Lower lobe of right lung (tissue), 2 donors: ENCODE measurements at regions not wholly inside any gene's neighbourhood (a gene's known extent, or its start where the extent isn't known, plus 50 kb on each side); places are given as distances from the start of the nearest gene placed in this dataset.

Source experiments
- ATAC-seq, 2 donors: fragments of 200-7000 bp; cut with Tn5 transposase; one replicate each; pipeline ENCODE4 v1.9.1; 2020 to 2022; ENCODE audit warnings: mild to moderate bottlenecking in 2 of 2, moderate library complexity in 2 of 2
- DNase-seq: peaks from one replicate; pipeline ENCODE4 v3.0.0-alpha.2; 2020
- H3K27ac ChIP-seq: fragments of 200-600 bp; one replicate; pipeline ENCODE4 v1.8.0; 2022
- H3K27me3 ChIP-seq: fragments of 200-600 bp; one replicate; pipeline ENCODE4 v1.8.0; 2022; ENCODE audit warnings: low read depth
- H3K36me3 ChIP-seq: fragments of 200-600 bp; one replicate; pipeline ENCODE4 v1.8.0; 2022; ENCODE audit warnings: mild to moderate bottlenecking
- H3K4me1 ChIP-seq: fragments of 200-600 bp; one replicate; pipeline ENCODE4 v1.8.0; 2022
- H3K4me3 ChIP-seq: fragments of 200-600 bp; one replicate; pipeline ENCODE4 v1.8.0; 2022; ENCODE audit warnings: mild to moderate bottlenecking
- H3K9me3 ChIP-seq: fragments of 200-600 bp; one replicate; pipeline ENCODE4 v1.8.0; 2022
- intact Hi-C: fragments of 100-400 bp; cut with DNase I; formaldehyde crosslinking; loops from one replicate; pipeline ENCODE4 v1.11.0; 2022
- TF ChIP-seq, protein P1 (sequence below): fragments of 200-600 bp; IDR thresholded peaks from one replicate; pipeline ENCODE4 v1.8.0; 2022; ENCODE audit warnings: antibody characterized with exemption, mild to moderate bottlenecking
- donor health status: DM: no; HTN: yes; CAD: no; lungs with severe emphysema.

DNA sequence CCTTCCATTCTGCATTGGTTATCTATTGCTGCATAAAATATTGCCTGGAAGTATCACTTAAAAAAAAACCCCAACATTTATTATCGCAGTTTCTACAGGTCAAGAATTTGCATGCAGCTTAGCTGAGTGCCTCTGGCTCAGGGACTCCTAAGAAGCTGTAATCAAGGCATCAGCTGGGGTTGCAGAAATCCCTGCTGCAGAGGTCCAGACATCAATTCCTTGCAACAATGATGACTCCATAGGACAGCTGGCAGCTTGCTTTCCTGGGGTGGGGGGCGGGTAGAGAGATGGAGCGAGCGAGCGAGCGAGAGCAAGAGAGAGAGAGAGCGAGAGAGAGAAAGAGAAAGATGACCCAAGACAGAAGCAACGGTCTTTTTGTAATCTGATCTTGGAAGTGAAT, 308.1 kb downstream of the HAPSTR1 start:
- no peak overlapping the region for H3K4me3 ChIP-seq
- ATAC-seq (no peak), DNase-seq (no peak)
- TF ChIP-seq, protein P1, sequence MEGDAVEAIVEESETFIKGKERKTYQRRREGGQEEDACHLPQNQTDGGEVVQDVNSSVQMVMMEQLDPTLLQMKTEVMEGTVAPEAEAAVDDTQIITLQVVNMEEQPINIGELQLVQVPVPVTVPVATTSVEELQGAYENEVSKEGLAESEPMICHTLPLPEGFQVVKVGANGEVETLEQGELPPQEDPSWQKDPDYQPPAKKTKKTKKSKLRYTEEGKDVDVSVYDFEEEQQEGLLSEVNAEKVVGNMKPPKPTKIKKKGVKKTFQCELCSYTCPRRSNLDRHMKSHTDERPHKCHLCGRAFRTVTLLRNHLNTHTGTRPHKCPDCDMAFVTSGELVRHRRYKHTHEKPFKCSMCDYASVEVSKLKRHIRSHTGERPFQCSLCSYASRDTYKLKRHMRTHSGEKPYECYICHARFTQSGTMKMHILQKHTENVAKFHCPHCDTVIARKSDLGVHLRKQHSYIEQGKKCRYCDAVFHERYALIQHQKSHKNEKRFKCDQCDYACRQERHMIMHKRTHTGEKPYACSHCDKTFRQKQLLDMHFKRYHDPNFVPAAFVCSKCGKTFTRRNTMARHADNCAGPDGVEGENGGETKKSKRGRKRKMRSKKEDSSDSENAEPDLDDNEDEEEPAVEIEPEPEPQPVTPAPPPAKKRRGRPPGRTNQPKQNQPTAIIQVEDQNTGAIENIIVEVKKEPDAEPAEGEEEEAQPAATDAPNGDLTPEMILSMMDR = no peak
- intact Hi-C loops = no loop called here
- H3K27me3 ChIP-seq = no peaks in the 10 kb centered on the region
- H3K36me3 ChIP-seq = no peaks in the 10 kb centered on the region
- H3K9me3 ChIP-seq = no peaks in the 10 kb centered on the region
- no peak overlapping the region for H3K27ac ChIP-seq
- peaks cover 4% of the 10 kb centered on the region for H3K4me1 ChIP-seq

DNA sequence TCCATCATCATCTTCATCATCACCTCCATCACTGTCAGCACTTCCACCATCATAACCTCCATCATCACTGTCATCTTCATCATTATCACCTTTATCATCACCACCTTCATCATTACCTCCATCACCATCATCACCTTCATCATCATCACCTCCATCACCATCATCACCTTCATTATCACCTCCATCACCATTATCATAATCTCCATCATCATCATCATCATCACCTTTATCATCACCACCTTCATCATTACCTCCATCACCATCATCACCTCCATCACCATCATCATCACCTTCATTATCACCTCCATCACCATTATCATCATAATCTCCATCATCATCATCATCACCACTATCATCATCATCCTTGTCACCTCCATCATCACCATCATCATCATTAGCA, 309.7 kb downstream of the HAPSTR1 start:
- H3K4me1 ChIP-seq = no peaks in the 10 kb centered on the region
- no peak overlapping the region for H3K27ac ChIP-seq
- no peak for ATAC-seq
- TF ChIP-seq, protein P1 = no peak
- no peak overlapping the region for H3K4me3 ChIP-seq
- no peaks in the 10 kb centered on the region for H3K9me3 ChIP-seq
- no peaks in the 10 kb centered on the region for H3K27me3 ChIP-seq
- DNase-seq = no peak
- no peaks in the 10 kb centered on the region for H3K36me3 ChIP-seq
- intact Hi-C loops = no loop called here

DNA sequence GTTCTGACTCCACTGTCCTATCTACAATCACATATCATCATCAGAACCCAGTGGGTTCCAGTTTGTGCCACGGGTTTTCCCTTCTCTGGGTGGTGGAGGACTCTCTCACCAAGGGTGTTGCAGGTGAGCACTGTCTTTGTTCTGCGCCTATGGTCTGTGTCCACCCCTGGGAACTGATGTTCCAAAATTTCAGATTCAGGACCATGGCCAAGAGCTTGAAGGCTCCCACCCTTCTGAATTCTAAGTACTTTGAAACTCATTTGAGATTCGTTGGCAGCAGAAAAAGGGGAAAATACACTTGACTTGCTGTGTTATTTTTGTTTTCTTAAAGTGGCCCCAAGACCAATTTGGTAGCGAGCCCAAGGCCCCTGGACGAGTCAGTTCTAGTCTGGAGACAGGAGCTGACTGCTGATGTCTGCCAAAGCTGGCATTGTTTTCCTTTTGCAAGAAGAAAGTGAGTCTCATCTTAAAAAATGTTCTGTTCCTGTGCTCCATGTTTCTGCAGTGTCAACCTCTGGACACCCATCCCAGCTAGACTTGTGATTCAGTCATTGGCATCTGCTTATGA, 310.9 kb downstream of the HAPSTR1 start:
- no peak overlapping the region for H3K4me3 ChIP-seq

DNA sequence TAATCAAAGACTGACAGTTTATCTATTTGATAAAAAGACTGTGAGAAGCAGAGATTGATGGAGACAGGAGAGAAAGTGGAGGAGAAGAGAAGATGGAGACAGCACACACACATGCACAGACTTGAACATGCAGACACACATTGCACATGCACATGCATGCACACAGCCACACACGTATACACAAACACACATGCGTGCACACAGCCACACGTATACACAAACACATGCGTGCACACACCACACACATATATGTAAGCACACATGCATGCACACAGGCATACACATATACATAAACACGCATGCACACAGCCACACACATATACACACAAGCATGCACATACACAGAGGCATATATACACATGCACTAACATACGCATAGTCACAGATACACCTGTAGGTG, 313.4 kb downstream of the HAPSTR1 start:
- Histone ChIP-seq H3K27ac (no peak overlapping the region), H3K4me1 (no peaks in the 10 kb centered on the region), H3K36me3 (no peaks in the 10 kb centered on the region), H3K9me3 (no peaks in the 10 kb centered on the region), H3K4me3 (no peak overlapping the region), H3K27me3 (no peaks in the 10 kb centered on the region)
- TF ChIP-seq, protein P1 = no peak
- DNase-seq (no peak), ATAC-seq (no peak)
- intact Hi-C loops = no loop called here

More for the DNA sequence above, 310.9 kb downstream of the HAPSTR1 start:
- DNase-seq (no peak), ATAC-seq (no peak)
- intact Hi-C loops = no loop called here
- Histone ChIP-seq H3K36me3 (no peaks in the 10 kb centered on the region), H3K27me3 (no peaks in the 10 kb centered on the region), H3K27ac (no peak overlapping the region), H3K9me3 (no peaks in the 10 kb centered on the region), H3K4me1 (no peaks in the 10 kb centered on the region)
- TF ChIP-seq, protein P1 = no peak

DNA sequence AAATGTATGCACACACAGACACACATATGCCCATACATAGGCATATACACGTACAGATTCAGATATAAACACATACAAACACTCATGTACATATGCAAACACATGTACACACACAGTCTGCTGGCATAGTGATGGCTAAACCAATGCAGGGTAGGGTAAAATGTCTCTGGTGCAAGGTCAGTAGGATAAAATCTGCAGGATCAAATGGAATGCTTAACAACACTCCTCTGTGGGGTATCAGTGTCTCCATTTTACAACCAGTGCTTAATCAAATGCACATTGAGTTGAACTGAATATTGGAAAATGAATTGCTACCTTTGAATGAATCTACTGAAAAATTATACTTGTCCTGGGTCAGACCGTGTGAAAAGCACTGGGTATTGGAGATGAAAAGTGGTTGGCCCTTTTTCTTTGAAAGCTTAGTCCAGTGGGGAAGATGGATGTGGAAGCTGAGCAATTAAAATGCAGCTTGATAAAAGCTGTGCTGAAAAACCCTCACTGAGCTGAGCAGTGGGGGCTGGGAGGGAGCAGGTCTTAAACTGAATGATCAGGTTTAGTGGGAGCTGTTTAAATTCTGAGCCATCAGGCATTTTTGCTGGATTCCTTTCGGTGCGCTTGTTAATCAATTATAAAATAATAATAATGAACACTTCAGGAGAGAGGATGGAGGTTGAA, 314.7 kb downstream of the HAPSTR1 start:
- Histone ChIP-seq H3K9me3 (no peaks in the 10 kb centered on the region), H3K4me3 (no peak overlapping the region), H3K4me1 (no peaks in the 10 kb centered on the region), H3K27me3 (no peaks in the 10 kb centered on the region), H3K27ac (no peak overlapping the region), H3K36me3 (no peaks in the 10 kb centered on the region)
- TF ChIP-seq, protein P1 = no peak
- intact Hi-C loops = no loop called here
- ATAC-seq (no peak), DNase-seq (no peak)
